ENCODE measurements at regions not wholly inside any gene's neighbourhood (a gene's known extent, or its start where the extent isn't known, plus 50 kb on each side); places are given as distances from the start of the nearest gene placed in this dataset.

DNA sequence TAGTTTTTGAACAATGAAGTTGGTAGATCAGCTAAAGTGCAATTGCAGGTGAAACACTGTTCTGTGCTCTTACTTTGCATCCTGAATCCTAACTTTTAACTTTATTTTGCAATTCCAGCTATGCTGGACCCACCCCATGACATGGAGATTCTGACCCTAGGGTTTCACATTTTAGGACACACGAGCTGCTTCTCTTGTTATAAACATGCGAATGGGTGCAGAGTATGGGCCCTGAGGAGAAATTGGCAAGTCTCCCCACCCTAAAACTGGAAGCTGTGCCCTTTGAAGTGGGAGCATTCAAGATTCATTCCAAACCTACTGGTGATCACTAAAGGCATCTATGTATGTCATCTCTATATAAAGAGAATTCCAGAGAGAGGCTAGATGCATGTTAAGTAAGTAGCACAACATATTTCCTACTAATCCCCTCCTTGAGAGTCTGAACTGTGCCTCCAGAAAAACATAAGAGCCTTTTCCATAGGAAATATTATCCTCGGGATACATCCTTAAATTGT is 794.3 kb upstream of the ZEB2 start:
- DNase-seq = no peak

DNA sequence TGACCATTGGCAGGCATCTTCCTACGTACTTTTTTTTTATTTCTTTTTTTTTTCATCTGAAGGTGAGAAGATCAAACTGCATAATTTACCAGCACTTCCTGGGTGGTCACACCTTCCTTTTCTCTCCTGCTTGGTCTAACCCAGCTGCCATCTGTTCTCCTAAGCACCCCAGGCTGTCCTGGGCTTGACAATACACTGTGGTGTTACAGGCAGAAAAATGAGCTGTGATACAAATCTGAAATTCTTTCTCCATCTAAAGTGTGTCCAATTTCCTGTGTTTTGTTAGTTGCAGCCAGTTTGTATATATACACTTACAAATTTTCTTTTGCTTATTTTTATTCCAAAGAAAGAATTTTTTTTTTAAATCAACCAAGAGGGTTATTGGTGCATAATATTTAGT is 786.0 kb upstream of the ZEB2 start:
- DNase-seq = no peak

DNA sequence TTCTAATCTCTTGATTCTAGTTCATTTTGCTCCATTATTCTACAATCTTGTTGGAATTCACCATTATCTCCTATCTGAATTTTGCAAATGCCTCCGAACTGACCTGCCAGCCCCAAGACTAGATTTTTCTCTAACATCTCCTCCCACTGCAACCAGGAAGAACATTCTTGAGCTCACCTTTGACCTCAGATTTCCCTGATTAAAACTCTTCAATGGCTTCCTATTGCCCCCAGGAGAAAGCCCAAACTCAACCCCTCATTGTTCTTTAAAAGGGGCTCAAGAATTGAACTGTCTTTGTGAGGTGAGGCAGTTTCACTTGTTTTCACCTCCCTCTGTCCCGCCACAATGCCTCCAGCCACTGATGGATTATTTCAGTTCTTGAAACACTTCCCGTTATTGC is 784.6 kb upstream of the ZEB2 start:
- DNase-seq = no peak

DNA sequence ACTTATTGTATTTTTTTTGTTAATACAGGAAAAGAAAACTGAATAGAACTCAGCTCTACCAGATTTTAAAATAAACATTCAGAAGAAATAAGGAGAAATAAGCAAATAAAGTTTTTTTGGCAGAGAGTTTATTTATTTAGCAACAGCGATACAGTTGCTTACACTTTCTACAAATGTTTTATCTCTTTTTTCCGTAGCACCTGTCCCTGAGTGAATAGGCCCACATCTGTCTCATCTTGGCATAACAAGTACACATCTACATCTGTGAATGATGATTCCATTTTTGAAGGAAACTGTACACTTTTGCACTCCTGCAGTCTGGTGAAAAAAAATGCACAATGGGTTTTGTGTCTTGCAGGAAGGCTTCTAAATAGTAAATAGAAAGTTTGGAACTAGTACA is 783.6 kb upstream of the ZEB2 start:
- DNase-seq = no peak

DNA sequence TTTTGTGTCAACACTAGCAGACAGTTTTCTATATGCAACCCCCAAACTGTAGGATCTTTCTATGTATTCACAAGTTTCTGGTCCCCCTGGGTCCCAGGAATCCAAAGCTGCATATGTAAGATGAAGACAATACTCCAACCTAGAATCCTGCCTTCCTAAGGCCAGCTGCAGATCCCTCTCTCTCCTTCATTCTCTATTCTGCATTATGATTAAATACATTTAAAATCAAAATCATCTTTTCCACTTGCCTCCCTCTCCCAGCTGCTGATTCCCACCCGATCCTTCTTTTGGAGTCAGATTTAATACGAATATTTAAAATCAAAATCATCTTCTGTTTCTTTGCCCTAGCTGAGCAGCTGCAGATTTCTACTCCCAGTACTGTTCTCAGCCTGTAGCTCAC is 783.0 kb upstream of the ZEB2 start:
- no peak for DNase-seq

DNA sequence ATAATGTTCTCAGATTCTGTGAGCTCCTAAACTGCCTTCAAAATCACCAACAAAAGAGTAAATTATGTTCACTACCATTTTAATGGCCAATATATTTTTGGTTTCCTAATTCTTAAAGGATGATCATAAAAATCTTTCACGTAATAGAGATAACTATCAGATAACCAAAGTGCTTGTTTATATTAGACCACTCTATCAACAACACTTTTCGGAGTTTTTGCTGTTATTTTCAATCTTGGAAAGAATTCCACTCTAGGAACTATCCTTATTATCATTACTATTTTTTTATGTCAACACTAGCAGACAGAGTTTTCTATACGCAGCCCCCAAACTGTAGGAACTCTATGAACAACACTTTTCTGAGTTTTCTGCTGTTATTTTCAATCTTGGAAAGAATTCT is 782.5 kb upstream of the ZEB2 start:
- DNase-seq = no peak

DNA sequence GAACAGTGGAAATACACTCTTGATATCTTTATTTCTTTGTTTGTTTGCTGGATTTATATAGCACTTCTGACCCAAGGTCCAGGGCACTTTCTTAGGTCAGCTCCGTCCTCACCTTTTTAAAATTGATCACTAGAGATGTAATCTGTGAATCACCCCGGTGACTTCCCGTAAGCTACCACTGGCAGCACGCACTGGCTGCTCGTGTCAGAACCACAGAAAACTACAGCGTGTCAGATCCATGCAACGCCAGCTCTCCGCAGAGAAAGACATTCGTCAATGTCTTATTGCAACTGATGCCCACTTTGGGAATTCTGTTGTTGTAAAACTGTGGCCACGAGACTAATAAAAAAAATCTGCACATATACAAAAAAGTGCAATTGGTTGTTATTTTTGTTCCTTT is 779.4 kb upstream of the ZEB2 start:
- DNase-seq = no peak

DNA sequence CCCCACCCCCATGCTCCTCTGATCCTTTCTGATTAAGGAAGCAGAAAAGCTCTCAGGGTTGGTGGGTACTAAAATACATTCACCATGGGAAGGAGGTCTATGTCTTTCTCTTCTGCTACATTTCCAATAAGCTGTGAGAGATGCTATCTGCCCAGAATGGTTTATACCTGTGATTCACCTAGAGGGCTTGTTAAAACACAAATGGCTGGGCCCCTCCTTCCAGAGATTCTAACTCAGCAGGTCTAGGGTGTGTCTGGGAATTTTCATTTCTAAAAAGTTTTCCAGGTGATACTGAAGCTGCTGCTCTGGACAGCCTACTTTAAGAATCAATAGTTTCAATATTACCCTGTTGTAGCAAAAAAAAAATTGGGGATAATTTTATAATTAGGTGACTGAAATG is 772.2 kb upstream of the ZEB2 start:
- no peak for DNase-seq

DNA sequence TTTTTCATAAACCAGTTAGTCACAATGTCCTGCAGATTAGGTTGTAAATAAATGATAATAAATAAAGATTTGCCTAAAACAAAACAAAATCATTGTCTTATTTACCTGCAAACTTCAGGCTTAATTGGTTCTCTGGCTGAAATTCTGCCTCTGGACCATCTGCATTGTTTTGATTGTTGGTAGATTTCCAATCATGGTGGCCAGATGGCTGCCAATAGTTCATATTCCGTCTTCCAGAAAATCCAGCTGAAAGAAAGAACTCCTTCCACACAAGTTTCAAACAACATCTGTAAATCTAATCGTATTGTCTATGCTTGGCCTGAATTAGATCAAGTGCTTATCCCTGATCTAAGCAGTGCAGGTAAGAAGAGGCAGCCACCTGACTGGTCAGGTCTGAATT is 771.1 kb upstream of the ZEB2 start:
- DNase-seq = no peak

DNA sequence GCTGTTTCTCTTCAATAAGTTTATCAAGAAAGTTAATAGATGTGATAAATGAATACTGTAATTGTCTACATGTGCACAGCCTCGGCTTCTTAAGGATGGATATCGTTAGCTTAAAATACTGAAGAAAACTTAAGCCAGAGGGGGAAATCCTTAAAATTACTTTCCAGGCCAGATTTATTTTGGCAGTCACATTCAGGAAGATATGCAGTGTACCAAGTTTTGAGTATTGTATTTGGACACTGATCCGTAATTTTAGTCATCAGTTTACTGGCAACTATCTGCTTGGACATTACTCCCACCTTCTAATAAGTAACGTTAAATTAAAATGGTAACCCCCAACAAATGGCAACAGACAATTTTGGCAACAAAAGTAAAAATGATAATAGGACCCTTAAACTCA is 770.0 kb upstream of the ZEB2 start:
- no peak for DNase-seq

DNA sequence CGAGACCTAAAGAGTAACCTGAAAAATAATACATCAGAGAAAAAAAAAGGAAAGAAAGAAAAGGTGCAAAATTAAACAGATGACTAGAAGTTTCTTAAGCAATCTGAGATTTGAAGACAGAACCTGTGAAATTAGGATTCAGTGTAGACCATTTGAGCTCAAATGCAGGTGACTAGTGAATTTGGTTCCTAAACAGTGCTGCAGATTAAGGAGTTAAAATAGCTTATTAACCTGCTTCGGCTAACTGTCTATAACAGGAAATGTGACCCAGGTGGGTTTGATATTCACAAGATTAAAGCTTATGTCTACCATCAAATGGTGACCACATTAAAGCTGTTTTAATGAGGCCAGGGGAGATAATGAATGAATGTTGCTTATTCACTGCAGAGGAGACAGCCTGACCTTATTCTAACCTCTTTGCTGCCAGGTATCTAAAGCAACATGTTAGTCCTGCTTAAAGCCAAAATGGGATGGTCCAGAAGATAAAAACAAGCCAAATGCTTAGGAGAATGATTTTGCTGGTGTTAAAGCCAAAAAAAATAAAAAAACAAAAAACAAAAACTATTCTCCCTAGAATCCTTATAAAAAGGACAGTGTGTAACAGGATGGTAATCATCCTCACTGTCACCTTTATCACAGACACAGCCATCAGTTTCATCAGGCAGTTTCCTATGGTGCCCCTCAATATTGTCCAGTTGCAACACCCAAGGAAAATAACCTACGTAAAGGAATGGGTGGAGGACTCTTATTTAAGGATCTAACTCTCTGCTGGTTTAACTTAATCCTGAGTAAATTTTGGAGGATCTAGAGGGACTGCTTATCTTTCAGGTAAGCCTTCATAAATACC is 769.0 kb upstream of the ZEB2 start:
- no peak for DNase-seq

DNA sequence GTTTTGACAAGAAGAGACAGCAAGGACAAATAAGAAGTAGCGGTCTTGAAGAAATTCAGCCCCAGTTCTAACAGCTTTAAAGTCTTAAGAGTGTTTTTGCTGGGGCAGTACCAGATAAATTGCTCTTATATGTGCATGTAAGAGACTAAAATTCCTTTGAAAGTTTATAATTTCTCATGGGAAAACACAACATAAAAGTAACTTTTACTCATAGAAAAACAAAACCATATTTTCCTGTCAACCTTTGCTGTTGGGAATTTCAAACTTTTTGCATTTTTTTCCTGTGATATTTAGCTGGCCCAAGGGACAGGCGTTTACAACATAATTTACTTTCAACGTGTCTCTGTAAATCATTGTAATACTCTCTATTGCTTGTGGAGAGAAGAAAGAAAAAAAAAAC is 767.8 kb upstream of the ZEB2 start:
- no peak for DNase-seq

DNA sequence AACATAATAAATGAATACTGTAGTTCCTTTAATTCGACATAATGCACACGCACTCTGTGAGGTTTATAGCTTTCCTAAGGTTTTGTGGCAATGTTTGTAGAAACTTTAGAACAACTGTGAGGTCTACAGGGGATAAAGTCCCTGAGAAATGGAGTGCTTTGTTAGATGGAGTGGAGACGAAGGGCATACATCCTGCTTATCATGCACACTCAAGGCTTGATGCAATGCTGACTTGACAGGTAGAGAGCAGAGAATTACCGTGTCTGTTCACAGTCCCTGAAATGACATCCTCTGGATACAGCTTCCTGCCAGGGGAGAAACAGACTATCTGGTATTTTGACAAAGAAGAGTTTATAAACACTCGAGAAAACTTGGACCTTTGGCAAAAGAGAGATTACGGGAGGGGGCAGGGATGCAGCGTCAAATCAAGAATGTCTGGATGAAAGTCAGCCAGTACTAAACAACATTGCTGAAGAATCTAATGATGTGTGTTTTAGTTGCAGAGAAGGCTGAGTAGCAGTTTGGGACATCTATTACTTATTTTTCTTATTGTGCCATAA is 766.9 kb upstream of the ZEB2 start:
- no peak for DNase-seq

DNA sequence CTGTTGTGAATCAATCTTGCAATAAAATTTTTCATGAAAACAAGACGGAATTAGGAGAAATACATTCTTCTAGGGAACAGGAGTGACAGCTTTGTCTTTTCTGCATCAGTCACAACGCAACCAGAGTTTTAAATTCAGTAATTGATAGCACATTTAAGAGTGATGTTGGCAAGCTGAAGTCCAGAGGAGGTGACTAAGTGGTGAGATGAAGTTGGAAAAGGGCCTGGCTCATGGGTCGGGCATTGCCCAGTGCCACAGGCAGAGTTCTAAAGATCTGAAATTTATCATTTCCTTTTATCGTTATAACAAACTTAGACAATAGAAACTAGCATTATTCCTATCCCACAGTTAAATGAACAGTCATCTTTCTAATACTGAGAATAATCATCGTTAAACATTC is 764.6 kb upstream of the ZEB2 start:
- no peak for DNase-seq

DNA sequence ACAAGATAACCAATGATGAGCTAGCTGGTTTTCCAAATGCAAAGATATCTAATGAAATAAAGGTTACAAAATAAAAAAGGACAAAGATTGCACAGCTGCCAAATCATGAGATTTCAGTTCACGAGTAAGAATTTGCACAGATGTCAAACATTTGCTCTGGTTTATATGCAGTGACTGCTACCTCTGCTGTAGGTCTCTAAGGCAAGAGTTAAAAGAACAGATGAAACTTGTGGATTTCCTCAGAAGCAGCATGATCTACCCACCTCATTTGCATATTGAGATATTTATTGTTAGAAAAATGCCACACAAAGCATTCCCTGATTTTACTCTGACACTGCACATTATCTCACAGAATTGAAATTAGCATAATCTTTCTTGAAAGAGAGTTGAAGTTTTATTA is 763.2 kb upstream of the ZEB2 start:
- DNase-seq = no peak

DNA sequence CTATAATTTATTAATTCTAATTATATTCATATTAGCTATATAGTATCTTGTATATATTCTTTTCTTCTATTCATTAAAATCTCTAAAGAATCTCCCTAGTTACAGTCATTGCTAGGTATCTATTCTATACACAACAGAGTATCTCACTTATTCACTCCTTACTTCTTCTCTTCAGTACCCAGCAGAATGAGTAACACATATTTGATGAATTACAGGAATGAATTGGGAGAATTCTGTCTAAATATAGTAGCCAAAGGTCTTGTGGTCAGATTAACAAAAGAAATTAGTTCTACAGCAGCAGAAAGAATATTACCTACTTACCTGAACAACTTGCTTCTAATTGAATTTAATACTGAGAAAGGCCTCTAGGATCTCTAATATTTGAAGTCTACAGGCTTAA is 758.0 kb upstream of the ZEB2 start:
- no peak for DNase-seq

DNA sequence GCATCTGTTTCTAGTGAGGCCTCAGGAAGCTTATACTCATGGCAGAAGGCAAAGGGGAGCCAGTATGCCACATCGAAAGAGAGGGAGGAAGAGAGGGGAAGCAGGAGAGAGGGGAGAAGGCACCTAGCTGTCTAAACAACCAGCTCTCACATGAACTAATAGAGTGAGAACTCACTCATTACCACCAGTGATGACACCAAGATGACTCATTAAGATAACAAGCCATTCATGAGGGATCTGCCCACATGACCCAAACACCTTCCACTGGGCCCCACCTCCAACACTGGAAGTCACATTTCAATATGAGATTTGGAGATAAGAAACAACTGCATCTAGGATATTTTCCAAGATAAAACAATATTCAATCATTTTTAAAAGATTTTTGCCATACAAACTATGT is 753.9 kb upstream of the ZEB2 start:
- DNase-seq = no peak

DNA sequence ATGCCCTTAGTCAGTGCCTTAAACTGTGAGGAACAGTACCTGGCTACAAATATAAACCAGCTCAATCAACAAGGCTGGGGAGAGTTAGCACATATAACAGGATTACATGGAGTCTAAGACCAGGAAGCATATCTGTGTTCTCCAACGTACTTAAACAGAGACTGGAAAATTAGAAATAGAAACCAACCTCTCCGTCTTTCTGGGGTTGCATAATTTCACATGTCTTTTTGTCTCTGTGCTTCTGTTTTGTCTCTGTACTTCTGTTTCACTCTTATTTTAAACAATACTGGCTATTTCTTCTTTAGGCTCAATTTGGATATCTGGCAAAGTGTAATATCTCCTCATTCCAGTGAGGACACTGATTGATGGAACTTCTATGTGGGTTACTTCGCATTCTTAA is 749.0 kb upstream of the ZEB2 start:
- no peak for DNase-seq

DNA sequence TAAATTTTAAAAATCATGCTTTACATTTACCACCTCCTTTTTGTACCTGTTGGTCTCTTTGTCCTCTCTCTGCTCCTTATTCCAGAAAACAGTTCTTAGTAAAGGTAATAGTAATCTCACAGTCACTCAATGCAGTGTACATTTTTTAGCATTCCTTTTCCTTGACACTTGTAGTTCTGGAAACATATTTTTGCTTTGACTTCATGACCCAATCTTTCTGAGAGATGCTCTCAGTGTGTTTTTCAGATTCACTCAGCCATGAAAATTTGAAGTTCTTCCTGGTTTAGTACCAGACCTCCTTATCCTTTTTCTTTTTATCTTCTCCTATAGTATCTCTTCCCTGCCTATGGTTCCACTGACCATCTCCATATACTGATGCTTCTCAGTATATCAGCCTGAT is 747.5 kb upstream of the ZEB2 start:
- DNase-seq = no peak

DNA sequence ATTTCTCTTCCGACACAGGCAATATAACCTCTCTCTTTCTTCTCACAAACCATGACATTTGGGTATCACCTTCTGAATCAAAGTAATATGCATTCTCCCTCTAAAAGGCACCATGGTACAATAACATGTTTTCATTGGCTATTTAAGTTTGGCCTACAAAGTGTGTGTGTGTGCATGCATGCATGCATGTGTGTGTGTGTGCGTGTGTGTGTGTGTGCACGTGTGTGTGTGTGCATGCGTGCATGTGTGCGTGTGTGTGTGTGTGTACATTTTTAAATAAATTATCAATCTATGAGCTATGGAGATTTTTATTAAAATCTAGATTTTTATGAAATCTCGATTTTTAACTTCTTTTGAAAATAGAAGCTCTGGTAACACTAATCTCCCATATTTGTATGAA is 745.3 kb upstream of the ZEB2 start:
- no peak for DNase-seq

DNA sequence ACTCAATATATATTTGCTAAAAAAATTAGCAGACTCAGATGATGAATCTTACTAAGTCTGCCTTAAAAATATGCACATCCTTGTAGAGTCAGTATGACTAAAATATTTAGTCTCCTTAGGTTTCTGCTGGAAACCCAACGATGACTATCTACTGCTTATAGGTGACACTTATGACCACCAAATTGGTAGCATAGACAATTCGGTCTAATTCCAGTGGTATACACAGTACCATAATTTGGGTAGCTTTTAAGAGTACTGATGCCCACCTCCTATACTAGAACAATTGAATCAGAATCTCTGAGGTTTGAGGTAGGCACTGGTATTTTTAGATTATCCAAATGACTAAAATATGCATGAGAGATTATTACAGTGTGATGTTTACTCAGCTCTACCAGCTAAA is 740.8 kb upstream of the ZEB2 start:
- DNase-seq = no peak

DNA sequence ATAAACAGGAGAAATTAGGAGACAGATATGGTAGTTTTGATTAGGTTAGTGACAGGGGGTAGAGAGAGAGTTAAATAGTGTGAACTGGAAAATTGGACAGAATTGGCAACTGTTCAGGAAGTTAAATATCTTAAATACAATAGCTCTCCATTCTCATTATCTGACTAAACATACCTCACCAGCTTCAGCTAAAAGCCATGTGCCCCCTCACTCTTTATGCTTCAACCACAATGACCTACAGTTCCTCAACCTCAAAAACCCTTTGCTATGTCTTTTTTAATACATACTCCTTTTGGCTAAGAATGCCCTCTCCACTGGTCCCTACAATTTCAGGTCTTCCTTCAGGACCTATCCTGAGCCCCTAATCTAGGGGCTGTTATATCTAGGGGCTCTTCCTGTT is 740.2 kb upstream of the ZEB2 start:
- DNase-seq = no peak

DNA sequence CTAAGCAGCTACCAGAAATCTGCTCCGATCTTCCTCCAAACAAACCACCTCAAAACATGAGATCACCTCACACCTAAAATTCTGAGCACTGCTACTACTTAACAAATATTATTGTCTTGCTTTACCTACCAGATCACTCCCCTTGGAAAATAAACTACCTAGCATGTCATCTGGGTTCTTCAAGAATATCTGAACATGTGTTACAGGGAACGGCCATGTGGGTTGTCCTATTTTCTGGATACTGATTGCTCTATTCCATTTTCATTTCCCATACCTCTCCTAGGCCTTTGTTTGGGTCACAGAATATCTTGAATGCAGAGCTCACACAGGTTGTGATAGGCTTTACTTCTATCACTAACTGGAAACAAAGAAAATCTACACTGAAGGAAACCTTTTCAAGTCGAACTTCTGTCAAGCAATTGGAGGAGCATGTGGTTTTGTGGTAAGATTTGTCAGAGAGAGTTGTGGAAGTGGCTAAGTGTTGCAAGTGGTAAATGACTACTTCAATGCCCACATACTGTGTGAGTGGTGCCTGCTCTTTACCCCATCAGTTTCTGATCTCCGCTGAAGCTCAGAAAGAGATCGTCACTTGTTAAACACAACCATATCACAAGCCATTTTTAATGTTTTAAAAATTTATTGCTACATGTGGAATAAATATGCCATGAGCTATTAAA is 739.1 kb upstream of the ZEB2 start:
- DNase-seq = no peak

DNA sequence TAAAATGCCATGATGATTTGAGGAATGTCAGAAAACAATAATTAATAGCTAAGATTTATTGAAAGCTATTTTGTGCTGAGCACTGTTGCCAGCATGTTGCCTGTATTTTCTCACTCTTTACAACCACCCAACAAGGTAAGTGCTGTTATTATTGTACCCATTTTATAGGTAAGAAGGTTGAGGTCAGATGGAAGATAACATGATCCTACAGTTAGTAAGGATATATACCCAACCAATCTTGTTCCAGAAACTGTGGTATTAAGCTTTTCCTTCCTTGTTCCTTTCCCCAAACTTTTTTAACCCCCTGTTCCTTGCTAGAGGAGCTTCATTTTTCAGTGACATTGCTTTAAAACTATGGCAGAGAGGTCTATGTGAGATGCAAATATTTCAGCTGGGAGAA is 738.0 kb upstream of the ZEB2 start:
- no peak for DNase-seq
